IMR-90 (cell line): ENCODE measurements at regions not wholly inside any gene's neighbourhood (a gene's known extent, or its start where the extent isn't known, plus 50 kb on each side); places are given as distances from the start of the nearest gene placed in this dataset.

Source experiments
- CTCF ChIP-seq: conservative IDR thresholded peaks from 2 replicates; pipeline ENCODE4 v1.5.1; 2012; ENCODE audit warnings: mild to moderate bottlenecking, low read depth, low read length, improper control_type of control experiment
- FOS ChIP-seq: fragments of 150-350 bp; IDR thresholded peaks from 2 replicates; pipeline ENCODE4 v1.6.1; 2016; ENCODE audit warnings: low read depth, low read length

GRCh38 chr12:91382081-91382543 lies 199.5 kb upstream of the DCN start:
- TF ChIP-seq FOS (no peak), CTCF (peak; percentile 90)
